ENCODE measurements at regions not wholly inside any gene's neighbourhood (a gene's known extent, or its start where the extent isn't known, plus 50 kb on each side); places are given as distances from the start of the nearest gene placed in this dataset.

DNA sequence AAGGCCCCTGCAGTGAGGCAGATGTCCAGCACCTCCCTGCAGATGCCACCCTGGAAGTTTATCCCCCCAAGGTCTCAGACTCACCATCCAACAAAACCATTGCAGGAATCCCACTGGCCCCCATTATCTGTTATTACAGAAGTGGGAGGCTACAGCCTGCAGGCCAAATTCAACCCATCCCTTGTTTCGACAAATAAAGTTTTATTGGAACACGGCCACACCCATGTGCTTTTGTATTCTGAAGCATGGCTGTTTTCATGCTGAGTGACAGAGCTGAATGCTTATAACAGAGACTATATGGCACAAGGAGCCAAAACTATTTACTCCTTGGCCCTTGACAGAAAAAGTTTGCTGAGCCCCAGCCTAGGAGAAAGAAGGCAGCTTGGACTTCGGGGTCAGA, 428.8 kb downstream of the CDK5RAP2 start:
- DNase-seq (ENCODE audit: low read depth, low spot score), result no peak
- Mint-ChIP-seq H3K27me3 (ENCODE audit: low read depth) (peaks cover 4% of the 10 kb centered on the region), H3K9me3 (no peaks in the 10 kb centered on the region), H3K27ac (ENCODE audit: unreplicated experiment) (no peak overlapping the region), H3K36me3 (ENCODE audit: low read depth) (no peaks in the 10 kb centered on the region), H3K4me3 (no peak overlapping the region), H3K4me1 (peaks cover 10% of the 10 kb centered on the region)
- TF ChIP-seq, protein P1, sequence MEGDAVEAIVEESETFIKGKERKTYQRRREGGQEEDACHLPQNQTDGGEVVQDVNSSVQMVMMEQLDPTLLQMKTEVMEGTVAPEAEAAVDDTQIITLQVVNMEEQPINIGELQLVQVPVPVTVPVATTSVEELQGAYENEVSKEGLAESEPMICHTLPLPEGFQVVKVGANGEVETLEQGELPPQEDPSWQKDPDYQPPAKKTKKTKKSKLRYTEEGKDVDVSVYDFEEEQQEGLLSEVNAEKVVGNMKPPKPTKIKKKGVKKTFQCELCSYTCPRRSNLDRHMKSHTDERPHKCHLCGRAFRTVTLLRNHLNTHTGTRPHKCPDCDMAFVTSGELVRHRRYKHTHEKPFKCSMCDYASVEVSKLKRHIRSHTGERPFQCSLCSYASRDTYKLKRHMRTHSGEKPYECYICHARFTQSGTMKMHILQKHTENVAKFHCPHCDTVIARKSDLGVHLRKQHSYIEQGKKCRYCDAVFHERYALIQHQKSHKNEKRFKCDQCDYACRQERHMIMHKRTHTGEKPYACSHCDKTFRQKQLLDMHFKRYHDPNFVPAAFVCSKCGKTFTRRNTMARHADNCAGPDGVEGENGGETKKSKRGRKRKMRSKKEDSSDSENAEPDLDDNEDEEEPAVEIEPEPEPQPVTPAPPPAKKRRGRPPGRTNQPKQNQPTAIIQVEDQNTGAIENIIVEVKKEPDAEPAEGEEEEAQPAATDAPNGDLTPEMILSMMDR (conservative IDR thresholded peaks at IDR 0.05), result no peak

DNA sequence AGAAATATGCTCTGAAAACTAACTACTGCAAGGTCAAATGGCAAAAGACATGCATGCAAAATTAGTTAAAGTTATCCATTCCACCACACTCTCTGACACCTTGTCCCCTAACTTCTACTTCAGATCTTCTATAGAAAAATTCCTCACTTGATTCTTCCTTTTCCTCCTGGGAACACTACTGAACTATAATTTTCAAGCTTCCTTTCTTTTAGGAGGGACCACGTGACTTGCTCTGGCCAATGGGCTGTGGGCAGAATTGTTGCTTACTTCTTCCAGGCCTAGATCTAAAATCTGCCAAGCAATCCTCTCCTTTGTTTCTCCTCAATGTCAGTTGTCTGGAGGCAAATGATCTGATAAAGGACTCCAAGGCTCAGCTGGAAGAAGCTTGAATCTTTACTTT, 441.0 kb downstream of the CDK5RAP2 start:
- DNase-seq (ENCODE audit: low read depth, low spot score), result no peak
- Mint-ChIP-seq H3K36me3 (ENCODE audit: low read depth) (no peaks in the 10 kb centered on the region), H3K4me3 (no peak overlapping the region), H3K9me3 (no peaks in the 10 kb centered on the region), H3K27ac (ENCODE audit: unreplicated experiment) (no peak overlapping the region), H3K4me1 (peaks cover 4% of the 10 kb centered on the region), H3K27me3 (ENCODE audit: low read depth) (peaks cover 4% of the 10 kb centered on the region)
- TF ChIP-seq, protein P1 (conservative IDR thresholded peaks at IDR 0.05), result no peak

DNA sequence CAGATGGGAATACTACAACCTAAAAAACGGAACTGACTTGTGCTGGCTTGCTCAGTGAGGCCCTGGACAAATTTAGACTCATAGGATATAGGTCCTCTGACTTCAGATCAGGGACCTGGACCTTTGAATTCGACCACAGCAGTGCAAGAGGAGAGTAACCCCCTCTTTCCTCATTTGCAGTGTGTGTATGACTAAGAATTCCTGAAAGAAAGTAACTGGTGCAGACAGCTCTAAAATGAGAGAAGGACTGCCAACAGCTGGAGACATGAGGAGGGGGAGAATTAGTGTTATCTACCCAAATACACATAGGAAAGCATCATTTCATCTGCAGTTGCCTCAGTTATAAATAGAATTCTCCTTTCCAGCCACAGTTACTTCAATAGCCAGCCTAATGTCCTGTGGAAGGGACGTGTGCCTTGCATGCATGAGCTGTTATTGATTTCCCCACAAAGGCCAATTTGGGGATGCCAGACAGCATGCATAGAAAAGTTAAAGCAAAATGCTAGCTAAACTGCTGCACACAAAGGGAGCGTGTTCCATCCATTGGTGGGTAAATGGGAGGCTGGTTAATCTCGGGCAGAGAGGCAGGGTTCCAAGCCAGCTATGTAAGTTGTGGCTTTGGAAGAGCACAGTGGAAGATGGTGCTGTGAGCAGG, 442.7 kb downstream of the CDK5RAP2 start:
- Mint-ChIP-seq H3K4me3 (no peak overlapping the region), H3K9me3 (peaks cover 3% of the 10 kb centered on the region), H3K4me1 (peaks cover 4% of the 10 kb centered on the region), H3K27me3 (ENCODE audit: low read depth) (peaks cover 7% of the 10 kb centered on the region), H3K27ac (ENCODE audit: unreplicated experiment) (no peak overlapping the region), H3K36me3 (ENCODE audit: low read depth) (no peaks in the 10 kb centered on the region)
- no peak for DNase-seq (ENCODE audit: low read depth, low spot score)
- TF ChIP-seq, protein P1 (conservative IDR thresholded peaks at IDR 0.05), result no peak

DNA sequence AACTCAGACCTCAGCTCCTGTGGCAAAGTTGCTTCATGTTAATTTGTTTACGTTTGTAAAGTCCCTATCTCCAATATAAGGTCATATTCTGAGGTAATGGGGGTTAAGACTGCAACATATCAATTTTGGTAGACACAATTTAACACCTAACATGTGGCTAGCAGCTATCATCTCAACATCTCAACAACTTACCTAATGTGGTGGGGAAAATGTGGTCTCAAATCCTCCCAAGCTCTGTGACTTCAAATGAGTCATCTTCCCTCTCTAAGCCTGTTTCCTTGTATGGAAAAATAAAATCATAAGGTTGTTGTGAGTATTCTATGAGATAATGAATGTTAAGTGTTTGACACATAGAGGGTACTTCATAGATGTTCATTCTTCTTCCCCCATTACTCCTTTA, 443.3 kb downstream of the CDK5RAP2 start:
- no peaks in the 10 kb centered on the region for H3K36me3 Mint-ChIP-seq (ENCODE audit: low read depth)

DNA sequence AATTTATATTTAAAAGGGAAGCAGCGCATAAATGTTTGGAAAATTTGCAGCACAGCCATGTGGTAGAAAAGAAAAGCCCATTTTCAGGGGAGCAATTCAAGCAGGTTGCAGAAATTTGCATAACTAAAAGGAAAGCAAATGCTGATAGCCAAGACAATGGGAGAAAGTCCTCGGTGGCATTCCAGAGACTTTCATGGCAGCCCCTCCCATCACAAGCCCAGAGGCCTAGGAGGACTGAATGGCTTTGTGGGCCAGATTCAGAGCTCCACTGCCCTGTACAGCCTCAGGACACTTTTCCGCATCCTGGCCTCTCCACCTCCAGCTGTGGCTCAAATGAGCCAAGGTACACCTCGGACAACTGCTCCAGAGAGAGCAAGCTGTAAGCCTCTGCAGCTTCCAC, 462.9 kb downstream of the CDK5RAP2 start:
- H3K27me3 Mint-ChIP-seq (ENCODE audit: low read depth), result peaks cover 23% of the 10 kb centered on the region
- no peaks in the 10 kb centered on the region for H3K36me3 Mint-ChIP-seq (ENCODE audit: low read depth)
- H3K27ac Mint-ChIP-seq (ENCODE audit: unreplicated experiment), result no peak overlapping the region
- H3K9me3 Mint-ChIP-seq, result peaks cover 3% of the 10 kb centered on the region
- TF ChIP-seq, protein P1 (conservative IDR thresholded peaks at IDR 0.05), result no peak
- no peak overlapping the region for H3K4me3 Mint-ChIP-seq
- DNase-seq (ENCODE audit: low read depth, low spot score), result no peak
- no peaks in the 10 kb centered on the region for H3K4me1 Mint-ChIP-seq

More for the DNA sequence above, 443.3 kb downstream of the CDK5RAP2 start:
- peaks cover 4% of the 10 kb centered on the region for H3K4me1 Mint-ChIP-seq
- TF ChIP-seq, protein P1 (conservative IDR thresholded peaks at IDR 0.05), result no peak
- peaks cover 3% of the 10 kb centered on the region for H3K9me3 Mint-ChIP-seq
- no peak for DNase-seq (ENCODE audit: low read depth, low spot score)
- H3K27me3 Mint-ChIP-seq (ENCODE audit: low read depth), result peaks cover 7% of the 10 kb centered on the region
- no peak overlapping the region for H3K4me3 Mint-ChIP-seq
- no peak overlapping the region for H3K27ac Mint-ChIP-seq (ENCODE audit: unreplicated experiment)

All from neural crest cell (in vitro differentiated cells).